HG02852 (cell line): ENCODE measurements at regions not wholly inside any gene's neighbourhood (a gene's known extent, or its start where the extent isn't known, plus 50 kb on each side); places are given as distances from the start of the nearest gene placed in this dataset.

Experiments
- ATAC-seq: cut with Tn5 transposase; IDR thresholded peaks from one replicate; pipeline ENCODE4 v1.9.1; 2021; ENCODE audit warnings: mild to moderate bottlenecking, moderate library complexity; ENCODE audit not compliant: unreplicated experiment

- no peak for ATAC-seq
These were observed 118.4 kb upstream of the REG3G start for GRCh38 chr2:78907089-78907488.

GRCh38 chr2:78908973-78909372 is 116.5 kb upstream of the REG3G start:
- no peak for ATAC-seq

DNA sequence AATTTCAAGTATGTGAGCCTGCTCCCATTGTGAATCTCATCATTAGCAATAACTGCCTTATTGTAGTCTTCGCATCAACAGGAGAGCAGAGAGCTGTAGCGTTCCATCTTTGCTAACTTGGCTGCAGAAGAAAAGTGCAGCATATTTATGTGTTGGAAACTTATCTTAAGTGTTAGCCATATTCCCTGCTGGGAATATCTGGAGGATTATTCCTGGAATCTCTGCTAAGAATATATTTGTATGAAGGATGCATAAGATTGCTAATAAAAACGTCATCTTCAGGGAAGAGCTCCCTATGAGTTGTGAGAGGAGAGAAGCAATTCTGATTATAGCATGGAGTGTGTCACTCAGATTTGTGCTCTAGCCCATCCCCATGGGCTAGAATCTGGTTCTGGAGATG is 115.1 kb upstream of the REG3G start:
- ATAC-seq: no peak

GRCh38 chr2:78913257-78913656 is 112.2 kb upstream of the REG3G start:
- ATAC-seq: no peak

- no peak for ATAC-seq
These were observed 100.2 kb upstream of the REG3G start for GRCh38 chr2:78925258-78925657.

GRCh38 chr2:78928502-78928901 is 97.0 kb upstream of the REG3G start:
- ATAC-seq: no peak

DNA sequence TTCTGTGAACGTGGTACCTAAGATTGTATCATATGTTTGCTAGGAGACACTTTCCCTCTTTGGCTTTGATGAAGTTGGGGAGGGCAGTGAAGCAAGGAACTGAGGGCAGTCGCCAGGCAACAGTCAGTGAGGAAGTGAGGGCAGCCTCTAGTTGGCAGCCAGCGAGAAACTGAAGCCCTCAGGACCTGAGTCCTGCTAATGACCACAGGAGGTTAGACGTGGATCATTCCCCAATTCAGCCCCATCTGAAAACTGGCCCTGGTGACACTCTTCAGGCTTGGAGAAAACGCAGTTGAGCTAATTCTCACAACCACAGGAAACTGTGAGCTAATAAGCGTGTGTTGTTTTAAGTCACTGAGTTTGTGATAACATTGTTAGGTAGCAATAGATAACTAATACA is 84.5 kb upstream of the REG3G start:
- no peak for ATAC-seq

GRCh38 chr2:78941751-78942150 is 83.8 kb upstream of the REG3G start:
- ATAC-seq: no peak

DNA sequence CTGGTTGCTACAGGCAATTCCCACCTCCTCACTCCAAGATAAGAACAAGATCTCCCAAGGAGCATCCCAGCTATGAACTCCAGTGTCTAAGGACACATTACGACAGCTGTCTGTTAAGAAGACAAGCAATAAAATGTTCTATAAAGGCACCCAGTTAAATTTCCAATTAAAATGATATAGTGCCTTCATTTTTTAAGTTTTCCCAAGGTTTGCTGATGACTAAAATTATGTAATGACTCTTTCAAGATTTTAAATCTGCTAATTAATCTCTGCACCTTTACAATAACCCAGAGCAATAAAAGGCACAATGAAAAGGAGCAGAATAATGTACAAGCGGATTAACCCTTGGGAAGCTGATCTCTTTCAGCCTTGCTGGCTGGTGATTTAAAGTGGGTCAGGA is 61.6 kb upstream of the REG3G start:
- no peak for ATAC-seq

GRCh38 chr2:78967294-78967693 is 58.2 kb upstream of the REG3G start:
- ATAC-seq: no peak

DNA sequence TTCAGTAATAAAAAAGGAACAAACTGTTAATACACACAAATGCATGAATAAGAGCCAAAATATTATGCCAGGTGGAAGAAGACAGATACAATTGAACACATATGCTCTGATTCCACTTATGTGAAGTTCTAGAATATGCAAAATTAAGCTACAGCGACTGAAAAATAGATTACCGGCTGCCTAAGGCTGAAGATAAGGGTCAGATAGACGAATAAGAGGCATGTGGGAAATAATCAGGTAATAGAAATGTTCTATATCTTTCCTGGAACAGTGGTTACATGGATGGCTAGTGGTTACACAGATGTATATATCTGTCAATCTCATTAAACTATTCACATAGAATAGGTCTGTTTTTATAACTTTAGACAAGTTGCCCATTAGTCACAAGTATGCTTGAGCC is 51.9 kb upstream of the REG3G start:
- no peak for ATAC-seq
